GM19328 (cell line): ENCODE measurements at regions not wholly inside any gene's neighbourhood (a gene's known extent, or its start where the extent isn't known, plus 50 kb on each side); places are given as distances from the start of the nearest gene placed in this dataset.
"Not testable (repeated sequence)": the region's sequence is repeated elsewhere in the genome, so short reads cannot be mapped to it uniquely, and the experiment has no call there.

Experiments used
- ATAC-seq: cut with Tn5 transposase; IDR thresholded peaks from one replicate; pipeline ENCODE4 v1.9.1; 2021; ENCODE audit warnings: mild to moderate bottlenecking, moderate library complexity; ENCODE audit not compliant: unreplicated experiment

- no peak for ATAC-seq
These were observed 1007.2 kb downstream of the REEP3 start for GRCh38 chr10:64528294-64529002.

GRCh38 chr10:64529003-64529350 lies 1007.8 kb downstream of the REEP3 start:
- ATAC-seq = no peak

- no peak for ATAC-seq
These were observed 1013.4 kb downstream of the REEP3 start for GRCh38 chr10:64534616-64535015.

GRCh38 chr10:64535131-64535867 lies 1014.1 kb downstream of the REEP3 start:
- no peak for ATAC-seq

GRCh38 chr10:64537112-64537511 lies 1015.9 kb downstream of the REEP3 start:
- ATAC-seq = no peak

GRCh38 chr10:64537928-64538327 lies 1016.7 kb downstream of the REEP3 start:
- ATAC-seq = no peak

- ATAC-seq = no peak
These were observed 1024.9 kb downstream of the REEP3 start for GRCh38 chr10:64546073-64546472.

GRCh38 chr10:64547168-64547567 lies 1026.0 kb downstream of the REEP3 start:
- no peak for ATAC-seq

GRCh38 chr10:64555666-64556065 lies 1034.5 kb downstream of the REEP3 start:
- ATAC-seq = no peak

GRCh38 chr10:64558094-64558835 lies 1037.1 kb downstream of the REEP3 start:
- no peak for ATAC-seq

- no peak for ATAC-seq
These were observed 1049.9 kb downstream of the REEP3 start for GRCh38 chr10:64571056-64571455.

GRCh38 chr10:64573623-64574325 lies 1052.6 kb downstream of the REEP3 start:
- no peak for ATAC-seq

GRCh38 chr10:64574371-64574770 lies 1053.2 kb downstream of the REEP3 start:
- ATAC-seq = no peak

- ATAC-seq = no peak
These were observed 1055.3 kb downstream of the REEP3 start for GRCh38 chr10:64576497-64576896.

- ATAC-seq = not testable (repeated sequence)
These were observed 1057.6 kb downstream of the REEP3 start for GRCh38 chr10:64578757-64579156.

- ATAC-seq = no peak
These were observed 1065.8 kb downstream of the REEP3 start for GRCh38 chr10:64586934-64587503.

GRCh38 chr10:64594072-64594471 lies 1072.9 kb downstream of the REEP3 start:
- ATAC-seq = no peak

GRCh38 chr10:64598600-64598999 lies 1077.4 kb downstream of the REEP3 start:
- ATAC-seq = no peak

- ATAC-seq = no peak
These were observed 1080.1 kb downstream of the REEP3 start for GRCh38 chr10:64601298-64601697.

GRCh38 chr10:64617085-64617484 lies 1095.9 kb downstream of the REEP3 start:
- no peak for ATAC-seq

GRCh38 chr10:64619102-64619501 lies 1097.9 kb downstream of the REEP3 start:
- no peak for ATAC-seq
